WTC11 (cell line): ENCODE measurements at regions not wholly inside any gene's neighbourhood (a gene's known extent, or its start where the extent isn't known, plus 50 kb on each side); places are given as distances from the start of the nearest gene placed in this dataset.
A peak's percentile ranks its signal among the peaks of the same experiment; 100 is the strongest.

ENCODE experiments used
- ATAC-seq: fragments of 200-7000 bp; cut with Tn5 transposase; 2 replicates; pipeline ENCODE4 v1.10.0; 2021; ENCODE audit warnings: mild to moderate bottlenecking, moderate library complexity
- CTCF ChIA-PET: fragments of 300-600 bp; sonication (Branson Sonifier 250); formaldehyde crosslinking; loops from one replicate; lab custom pipeline; 2021; ENCODE audit warnings: antibody characterized with exemption; lab: Charles Lee
- POLR2A ChIA-PET: fragments of 350-600 bp; sonication (Branson Sonifier 250); formaldehyde crosslinking; loops from one replicate; lab custom pipeline; 2021; ENCODE audit warnings: antibody characterized with exemption; lab: Charles Lee
- DNase-seq: peaks from one replicate; pipeline ENCODE4 v3.0.0; 2021; ENCODE audit warnings: low spot score
- H3K27ac Mint-ChIP-seq: 2 replicates; pipeline ENCODE4 v1.8.0; 2021; ENCODE audit warnings: mixed read lengths
- H3K27me3 Mint-ChIP-seq: 2 replicates; pipeline ENCODE4 v1.8.0; 2021; ENCODE audit warnings: low read depth, mild to moderate bottlenecking, moderate library complexity, mixed read lengths
- H3K36me3 Mint-ChIP-seq: 2 replicates; pipeline ENCODE4 v1.8.0; 2021; ENCODE audit warnings: mixed read lengths
- H3K4me1 Mint-ChIP-seq: 2 replicates; pipeline ENCODE4 v1.8.0; 2022; ENCODE audit warnings: mixed read lengths
- H3K4me3 Mint-ChIP-seq: 2 replicates; pipeline ENCODE4 v1.8.0; 2021; ENCODE audit warnings: mild to moderate bottlenecking, moderate library complexity, mixed read lengths
- H3K9me3 Mint-ChIP-seq: 2 replicates; pipeline ENCODE4 v1.8.0; 2021; ENCODE audit warnings: mixed read lengths
- ELF4 ChIP-seq: sonication (generic); formaldehyde crosslinking; IDR thresholded peaks from 2 replicates; pipeline ENCODE4 v1.8.1; 2022; ENCODE audit warnings: low read depth, mild to moderate bottlenecking, moderate library complexity, missing genetic modification reagents
- FOXJ3 ChIP-seq: sonication (generic); formaldehyde crosslinking; IDR thresholded peaks from 2 replicates; pipeline ENCODE4 v1.9.0; 2021; ENCODE audit warnings: missing genetic modification reagents, mild to moderate bottlenecking, borderline replicate concordance
- FOXP1 ChIP-seq: sonication (generic); formaldehyde crosslinking; IDR thresholded peaks from 2 replicates; pipeline ENCODE4 v1.8.0; 2022; ENCODE audit warnings: missing genetic modification reagents, mild to moderate bottlenecking, moderate library complexity, borderline replicate concordance
- GTF2I ChIP-seq: fragments of 250-450 bp; sonication (Bioruptor Pico); conservative IDR thresholded peaks from 2 replicates; pipeline ENCODE4 v1.4.0; 2021; ENCODE audit warnings: mild to moderate bottlenecking
- HMGXB4 ChIP-seq: sonication (generic); formaldehyde crosslinking; IDR thresholded peaks from 2 replicates; pipeline ENCODE4 v1.8.1; 2023; ENCODE audit warnings: mild to moderate bottlenecking, moderate library complexity, missing genetic modification reagents
- NFE2L1 ChIP-seq: sonication (generic); formaldehyde crosslinking; IDR thresholded peaks from 2 replicates; pipeline ENCODE4 v1.8.1; 2023; ENCODE audit warnings: missing genetic modification reagents
- PREB ChIP-seq: sonication (generic); formaldehyde crosslinking; IDR thresholded peaks from 2 replicates; pipeline ENCODE4 v1.8.1; 2022; ENCODE audit warnings: mild to moderate bottlenecking, missing genetic modification reagents, moderate library complexity, borderline replicate concordance
- USF1 ChIP-seq: sonication (generic); formaldehyde crosslinking; IDR thresholded peaks from 2 replicates; pipeline ENCODE4 v1.8.0; 2022; ENCODE audit warnings: mild to moderate bottlenecking, missing genetic modification reagents
- ZBTB43 ChIP-seq: sonication (generic); formaldehyde crosslinking; IDR thresholded peaks from 2 replicates; pipeline ENCODE4 v1.8.1; 2023; ENCODE audit warnings: mild to moderate bottlenecking, missing genetic modification reagents
- ZNF219 ChIP-seq: sonication (generic); formaldehyde crosslinking; IDR thresholded peaks from 2 replicates; pipeline ENCODE4 v1.8.0; 2023; ENCODE audit warnings: missing genetic modification reagents, mild to moderate bottlenecking, borderline replicate concordance
- ZNF232 ChIP-seq: sonication (generic); formaldehyde crosslinking; IDR thresholded peaks from 2 replicates; pipeline ENCODE4 v1.8.0; 2022; ENCODE audit warnings: mild to moderate bottlenecking, missing genetic modification reagents
- TF ChIP-seq, protein P1 (sequence below): sonication (generic); formaldehyde crosslinking; IDR thresholded peaks from 2 replicates; pipeline ENCODE4 v1.8.1; 2022; ENCODE audit warnings: low read depth, missing genetic modification reagents, borderline replicate concordance
- TF ChIP-seq, protein P2 (sequence below): sonication (generic); formaldehyde crosslinking; IDR thresholded peaks from 2 replicates; pipeline ENCODE4 v1.8.0; 2023; ENCODE audit warnings: mild to moderate bottlenecking, missing genetic modification reagents
- TF ChIP-seq, protein P3 (sequence below): fragments of 250-450 bp; sonication (Bioruptor Pico); IDR thresholded peaks from 2 replicates; pipeline ENCODE4 v1.9.0; 2021; ENCODE audit warnings: mild to moderate bottlenecking

DNA sequence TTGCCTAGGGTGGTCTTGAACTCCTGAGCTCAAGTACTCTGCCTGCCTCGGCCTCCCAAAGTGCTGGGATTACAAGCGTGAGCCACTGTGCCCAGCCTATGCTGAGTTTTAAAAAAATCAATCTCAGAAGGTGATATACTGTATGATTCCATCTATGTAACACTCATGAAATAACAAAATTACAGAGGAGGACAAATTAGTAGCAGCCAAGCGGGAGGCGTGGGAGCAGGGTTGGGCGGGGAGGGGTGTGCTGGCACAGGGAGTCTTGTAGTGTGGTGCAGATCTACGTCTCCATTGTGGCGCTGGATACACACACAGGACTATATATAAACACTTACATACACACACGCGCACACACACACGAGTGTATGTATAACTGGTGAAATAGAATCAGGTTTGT is 80.6 kb upstream of the LINGO1 start:
- no peak overlapping the region for H3K27ac Mint-ChIP-seq
- no peak overlapping the region for H3K4me3 Mint-ChIP-seq
- H3K36me3 Mint-ChIP-seq, result no peaks in the 10 kb centered on the region
- H3K27me3 Mint-ChIP-seq, result no peaks in the 10 kb centered on the region
- ATAC-seq (no peak), DNase-seq (no peak)
- TF ChIP-seq FOXP1 (no peak), PREB (CRISPR knock-in tag) (no peak), FOXJ3 (CRISPR knock-in tag) (no peak), ZNF232 (CRISPR knock-in tag) (no peak), GTF2I (CRISPR knock-in tag) (no peak), NFE2L1 (CRISPR knock-in tag) (no peak), ZNF219 (CRISPR knock-in tag) (no peak)
- TF ChIP-seq, protein P1, sequence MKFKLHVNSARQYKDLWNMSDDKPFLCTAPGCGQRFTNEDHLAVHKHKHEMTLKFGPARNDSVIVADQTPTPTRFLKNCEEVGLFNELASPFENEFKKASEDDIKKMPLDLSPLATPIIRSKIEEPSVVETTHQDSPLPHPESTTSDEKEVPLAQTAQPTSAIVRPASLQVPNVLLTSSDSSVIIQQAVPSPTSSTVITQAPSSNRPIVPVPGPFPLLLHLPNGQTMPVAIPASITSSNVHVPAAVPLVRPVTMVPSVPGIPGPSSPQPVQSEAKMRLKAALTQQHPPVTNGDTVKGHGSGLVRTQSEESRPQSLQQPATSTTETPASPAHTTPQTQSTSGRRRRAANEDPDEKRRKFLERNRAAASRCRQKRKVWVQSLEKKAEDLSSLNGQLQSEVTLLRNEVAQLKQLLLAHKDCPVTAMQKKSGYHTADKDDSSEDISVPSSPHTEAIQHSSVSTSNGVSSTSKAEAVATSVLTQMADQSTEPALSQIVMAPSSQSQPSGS (CRISPR knock-in tag), result no peak
- TF ChIP-seq, protein P2, sequence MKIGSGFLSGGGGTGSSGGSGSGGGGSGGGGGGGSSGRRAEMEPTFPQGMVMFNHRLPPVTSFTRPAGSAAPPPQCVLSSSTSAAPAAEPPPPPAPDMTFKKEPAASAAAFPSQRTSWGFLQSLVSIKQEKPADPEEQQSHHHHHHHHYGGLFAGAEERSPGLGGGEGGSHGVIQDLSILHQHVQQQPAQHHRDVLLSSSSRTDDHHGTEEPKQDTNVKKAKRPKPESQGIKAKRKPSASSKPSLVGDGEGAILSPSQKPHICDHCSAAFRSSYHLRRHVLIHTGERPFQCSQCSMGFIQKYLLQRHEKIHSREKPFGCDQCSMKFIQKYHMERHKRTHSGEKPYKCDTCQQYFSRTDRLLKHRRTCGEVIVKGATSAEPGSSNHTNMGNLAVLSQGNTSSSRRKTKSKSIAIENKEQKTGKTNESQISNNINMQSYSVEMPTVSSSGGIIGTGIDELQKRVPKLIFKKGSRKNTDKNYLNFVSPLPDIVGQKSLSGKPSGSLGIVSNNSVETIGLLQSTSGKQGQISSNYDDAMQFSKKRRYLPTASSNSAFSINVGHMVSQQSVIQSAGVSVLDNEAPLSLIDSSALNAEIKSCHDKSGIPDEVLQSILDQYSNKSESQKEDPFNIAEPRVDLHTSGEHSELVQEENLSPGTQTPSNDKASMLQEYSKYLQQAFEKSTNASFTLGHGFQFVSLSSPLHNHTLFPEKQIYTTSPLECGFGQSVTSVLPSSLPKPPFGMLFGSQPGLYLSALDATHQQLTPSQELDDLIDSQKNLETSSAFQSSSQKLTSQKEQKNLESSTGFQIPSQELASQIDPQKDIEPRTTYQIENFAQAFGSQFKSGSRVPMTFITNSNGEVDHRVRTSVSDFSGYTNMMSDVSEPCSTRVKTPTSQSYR (CRISPR knock-in tag), result no peak
- POLR2A ChIA-PET, result interaction anchor here (0.6 kb wide), 2 partner anchors 9 to 49 kb away, joined by 3 to 4 read pairs; no protein-coding TSS in a partner anchor
- CTCF ChIA-PET, result interaction anchor here (0.8 to 4.0 kb wide), 5 partner anchors 9 to 162 kb away, joined by 3 to 18 read pairs (median 3); no protein-coding TSS in a partner anchor
- peaks cover 15% of the 10 kb centered on the region for H3K4me1 Mint-ChIP-seq
- H3K9me3 Mint-ChIP-seq, result no peaks in the 10 kb centered on the region

DNA sequence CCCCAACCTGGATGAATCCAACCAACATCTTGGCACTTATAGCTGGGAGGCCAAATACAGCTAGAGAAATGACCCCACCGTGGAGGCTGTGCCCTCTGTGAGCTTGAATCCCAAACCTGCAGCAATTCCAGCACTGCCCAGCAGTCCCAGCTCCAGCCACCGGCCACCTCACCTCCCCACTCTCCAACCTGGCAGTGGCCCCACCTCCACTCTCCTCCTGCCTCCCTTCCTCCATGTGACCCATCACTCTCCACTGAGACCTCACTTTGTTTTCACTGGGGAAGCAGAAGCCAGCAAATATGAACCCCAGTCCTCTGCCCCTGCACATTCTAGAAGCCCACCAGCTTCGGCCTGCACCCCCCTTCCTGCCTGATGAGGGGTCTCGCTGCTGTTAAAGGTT is 79.7 kb upstream of the LINGO1 start:
- no peaks in the 10 kb centered on the region for H3K36me3 Mint-ChIP-seq
- TF ChIP-seq, protein P3, sequence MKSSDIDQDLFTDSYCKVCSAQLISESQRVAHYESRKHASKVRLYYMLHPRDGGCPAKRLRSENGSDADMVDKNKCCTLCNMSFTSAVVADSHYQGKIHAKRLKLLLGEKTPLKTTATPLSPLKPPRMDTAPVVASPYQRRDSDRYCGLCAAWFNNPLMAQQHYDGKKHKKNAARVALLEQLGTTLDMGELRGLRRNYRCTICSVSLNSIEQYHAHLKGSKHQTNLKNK (CRISPR knock-in tag), result no peak
- TF ChIP-seq USF1, result 0 out of 2 replicates have a peak, but pooled peaks have one; percentile 18
- TF ChIP-seq, all 79 proteins: peak for 1
- POLR2A ChIA-PET, result interaction anchor here (0.6 kb wide), 2 partner anchors 9 to 130 kb away, joined by 4 to 5 read pairs; no protein-coding TSS in a partner anchor
- peaks cover 15% of the 10 kb centered on the region for H3K4me1 Mint-ChIP-seq
- H3K27me3 Mint-ChIP-seq, result no peaks in the 10 kb centered on the region
- ATAC-seq (peak; percentile 50), DNase-seq (no peak)
- CTCF ChIA-PET, result interaction anchor here (0.7 to 4.0 kb wide), 10 partner anchors 10 to 163 kb away, joined by 3 to 18 read pairs (median 4); no protein-coding TSS in a partner anchor
- no peaks in the 10 kb centered on the region for H3K9me3 Mint-ChIP-seq
- no peak overlapping the region for H3K27ac Mint-ChIP-seq
- H3K4me3 Mint-ChIP-seq, result no peak overlapping the region

DNA sequence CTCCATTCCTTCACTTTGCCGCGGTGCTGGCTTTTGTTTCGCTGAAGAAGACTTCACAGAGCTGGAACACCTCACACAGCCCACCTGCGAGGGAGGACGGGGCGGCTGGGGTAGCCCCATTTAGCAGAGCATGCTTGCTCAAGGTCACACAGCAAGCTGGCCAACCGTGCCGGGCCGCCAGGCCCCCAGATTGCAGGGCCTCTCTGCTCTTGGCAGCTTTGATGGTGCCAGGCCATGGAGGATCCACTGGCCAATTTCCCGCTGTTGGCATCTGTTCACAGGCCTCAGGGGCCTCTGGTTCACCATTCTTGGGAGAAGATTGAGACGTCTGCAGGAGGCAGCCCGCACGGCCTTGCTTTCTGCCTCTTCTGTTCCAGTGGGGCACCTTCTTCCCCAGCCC is 77.9 kb upstream of the LINGO1 start:
- DNase-seq (no peak), ATAC-seq (no peak)
- H3K27me3 Mint-ChIP-seq, result no peaks in the 10 kb centered on the region
- ChIA-PET CTCF (interaction anchor here (1.3 to 4.0 kb wide), 9 partner anchors 12 to 109 kb away, joined by 3 to 18 read pairs (median 5); partner anchors contain the start of gene LINGO1), POLR2A (no interaction called here)
- H3K4me1 Mint-ChIP-seq, result peaks cover 8% of the 10 kb centered on the region
- H3K9me3 Mint-ChIP-seq, result no peaks in the 10 kb centered on the region
- H3K27ac Mint-ChIP-seq, result no peak overlapping the region
- no peaks in the 10 kb centered on the region for H3K36me3 Mint-ChIP-seq
- H3K4me3 Mint-ChIP-seq, result no peak overlapping the region
- TF ChIP-seq, protein P2 (CRISPR knock-in tag), result no peak
- no peak for TF ChIP-seq ELF4
- no peak for TF ChIP-seq PREB (CRISPR knock-in tag)
- TF ChIP-seq ZBTB43 (CRISPR knock-in tag), result no peak
- TF ChIP-seq HMGXB4 (CRISPR knock-in tag), result no peak
